ENCODE measurements at regions not wholly inside any gene's neighbourhood (a gene's known extent, or its start where the extent isn't known, plus 50 kb on each side); places are given as distances from the start of the nearest gene placed in this dataset.
"Not testable (repeated sequence)": the region's sequence is repeated elsewhere in the genome, so short reads cannot be mapped to it uniquely, and the experiment has no call there.

DNA sequence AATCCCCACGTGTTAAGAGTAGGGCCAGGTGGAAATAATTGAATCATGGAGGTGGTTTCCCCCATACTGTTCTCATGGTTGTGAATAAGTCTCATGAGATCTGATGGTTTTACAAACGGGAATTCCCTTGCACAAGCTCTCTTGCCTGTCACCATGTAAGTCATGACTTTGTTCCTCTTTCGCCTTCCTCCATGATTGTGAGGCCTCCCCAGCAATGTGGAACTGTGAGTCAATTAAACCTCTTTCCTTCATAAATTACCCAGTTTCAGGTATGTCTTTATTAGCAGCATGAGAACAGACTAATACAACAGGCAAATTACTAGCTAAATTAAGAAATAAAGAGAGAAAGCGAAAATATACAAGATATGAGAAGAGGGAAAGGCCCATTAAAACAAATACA, 1822.6 kb upstream of the PIK3C3 start:
- TF ChIP-seq POLR2A (IDR thresholded peaks at IDR 0.05) = not testable (repeated sequence)
- TF ChIP-seq, protein P1, sequence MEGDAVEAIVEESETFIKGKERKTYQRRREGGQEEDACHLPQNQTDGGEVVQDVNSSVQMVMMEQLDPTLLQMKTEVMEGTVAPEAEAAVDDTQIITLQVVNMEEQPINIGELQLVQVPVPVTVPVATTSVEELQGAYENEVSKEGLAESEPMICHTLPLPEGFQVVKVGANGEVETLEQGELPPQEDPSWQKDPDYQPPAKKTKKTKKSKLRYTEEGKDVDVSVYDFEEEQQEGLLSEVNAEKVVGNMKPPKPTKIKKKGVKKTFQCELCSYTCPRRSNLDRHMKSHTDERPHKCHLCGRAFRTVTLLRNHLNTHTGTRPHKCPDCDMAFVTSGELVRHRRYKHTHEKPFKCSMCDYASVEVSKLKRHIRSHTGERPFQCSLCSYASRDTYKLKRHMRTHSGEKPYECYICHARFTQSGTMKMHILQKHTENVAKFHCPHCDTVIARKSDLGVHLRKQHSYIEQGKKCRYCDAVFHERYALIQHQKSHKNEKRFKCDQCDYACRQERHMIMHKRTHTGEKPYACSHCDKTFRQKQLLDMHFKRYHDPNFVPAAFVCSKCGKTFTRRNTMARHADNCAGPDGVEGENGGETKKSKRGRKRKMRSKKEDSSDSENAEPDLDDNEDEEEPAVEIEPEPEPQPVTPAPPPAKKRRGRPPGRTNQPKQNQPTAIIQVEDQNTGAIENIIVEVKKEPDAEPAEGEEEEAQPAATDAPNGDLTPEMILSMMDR (IDR thresholded peaks at IDR 0.05) = not testable (repeated sequence)
